PC-3 (cell line): ENCODE measurements at regions not wholly inside any gene's neighbourhood (a gene's known extent, or its start where the extent isn't known, plus 50 kb on each side); places are given as distances from the start of the nearest gene placed in this dataset.
"Not testable (repeated sequence)": the region's sequence is repeated elsewhere in the genome, so short reads cannot be mapped to it uniquely, and the experiment has no call there.

ENCODE experiments used
- ATAC-seq: fragments of 200-7000 bp; cut with Tn5 transposase; 2 replicates; pipeline ENCODE4 v1.9.1; 2020; ENCODE audit warnings: mild to moderate bottlenecking, moderate library complexity
- BruUV-seq: library from RNA; stranded (reverse); fragments of 400-500 nt; replicated peaks from 2 replicates; lab custom pipeline; 2021; lab: Mats Ljungman, UMichigan
- CTCF ChIA-PET: fragments of 300-600 bp; sonication (Branson Sonifier 250); formaldehyde crosslinking; loops from one replicate; lab custom pipeline; 2022; ENCODE audit warnings: antibody characterized with exemption; lab: Charles Lee
- POLR2A ChIA-PET: fragments of 300-600 bp; sonication (Branson Sonifier 250); formaldehyde crosslinking; loops from one replicate; lab custom pipeline; 2022; ENCODE audit warnings: antibody characterized with exemption; ENCODE audit not compliant: unreplicated experiment; lab: Charles Lee
- DNase-seq: peaks from one replicate; pipeline ENCODE4 v3.0.0-alpha.2; 2015
- H2AFZ ChIP-seq: fragments of 300-600 bp; sonication (generic); 2 replicates; pipeline ENCODE4 v1.6.0; 2016; ENCODE audit warnings: antibody characterized with exemption, low read length
- H3F3A ChIP-seq: fragments of 300-600 bp; sonication (generic); one replicate; pipeline ENCODE4 v1.6.0; 2017; ENCODE audit warnings: antibody characterized with exemption, low read length, control low read depth, mild to moderate bottlenecking; ENCODE audit not compliant: unreplicated experiment
- H3K27ac ChIP-seq: fragments of 300-600 bp; sonication (generic); 2 replicates; pipeline ENCODE4 v1.5.1; 2016; ENCODE audit warnings: mild to moderate bottlenecking, low read length
- H3K27me3 ChIP-seq: fragments of 300-600 bp; sonication (generic); 2 replicates; pipeline ENCODE4 v1.6.1; 2016; ENCODE audit warnings: low read length, mixed read lengths
- H3K36me3 ChIP-seq: fragments of 300-600 bp; sonication (generic); 2 replicates; pipeline ENCODE4 v1.6.1; 2016; ENCODE audit warnings: low read depth, mixed run types, low read length, mixed read lengths
- H3K4me1 ChIP-seq: fragments of 300-600 bp; sonication (generic); 2 replicates; pipeline ENCODE4 v1.5.1; 2016; ENCODE audit warnings: low read length; ENCODE audit not compliant: insufficient read depth
- H3K4me2 ChIP-seq: fragments of 300-600 bp; sonication (generic); 2 replicates; pipeline ENCODE4 v1.6.0; 2016; ENCODE audit warnings: low read length
- H3K4me3 ChIP-seq: fragments of 300-600 bp; sonication (generic); 2 replicates; pipeline ENCODE4 v1.5.1; 2016; ENCODE audit warnings: mild to moderate bottlenecking, low read length, mixed read lengths
- H3K79me2 ChIP-seq: fragments of 300-600 bp; sonication (generic); 2 replicates; pipeline ENCODE4 v1.6.1; 2017; ENCODE audit warnings: low read length, mixed read lengths
- H3K9ac ChIP-seq: fragments of 300-600 bp; sonication (generic); 2 replicates; pipeline ENCODE4 v1.6.0; 2016; ENCODE audit warnings: mild to moderate bottlenecking, low read length
- H3K9me2 ChIP-seq: fragments of 300-600 bp; sonication (generic); replicated peaks from 2 replicates; pipeline ENCODE4 v1.6.1; 2016; ENCODE audit warnings: mixed run types, low read length, mixed read lengths
- H3K9me3 ChIP-seq: fragments of 300-600 bp; sonication (generic); 2 replicates; pipeline ENCODE4 v1.6.1; 2016; ENCODE audit warnings: low read length, mixed read lengths
- H4K20me1 ChIP-seq: fragments of 300-600 bp; sonication (generic); 2 replicates; pipeline ENCODE4 v1.6.1; 2016; ENCODE audit warnings: low read length, mixed read lengths
- EZH2 ChIP-seq: fragments of 300-600 bp; sonication (generic); IDR thresholded peaks from one replicate; pipeline ENCODE4 v1.6.1; 2017; ENCODE audit warnings: antibody characterized with exemption, mild to moderate bottlenecking, low read length; ENCODE audit not compliant: unreplicated experiment
- EZH2phosphoT487 ChIP-seq: fragments of 300-600 bp; sonication (generic); IDR thresholded peaks from 2 replicates; pipeline ENCODE4 v1.6.1; 2018; ENCODE audit warnings: mild to moderate bottlenecking, antibody characterized with exemption, low read length, borderline replicate concordance
- intact Hi-C: fragments of 100-400 bp; cut with micrococcal nuclease; formaldehyde crosslinking; loops from 2 replicates; pipeline ENCODE4 v1.9.0; 2023
- TF ChIP-seq, protein P1 (sequence below): fragments of 300-600 bp; sonication (generic); conservative IDR thresholded peaks from 2 replicates; pipeline ENCODE4 v1.5.1; 2017; ENCODE audit warnings: antibody characterized with exemption, low read depth, mild to moderate bottlenecking, low read length

- Histone ChIP-seq H3K79me2 (no peaks in the 10 kb centered on the region), H3K9me2 (no peaks in the 10 kb centered on the region), H3K36me3 (no peaks in the 10 kb centered on the region), H2AFZ (no peak overlapping the region), H3K4me2 (no peak overlapping the region), H3F3A (no peaks in the 10 kb centered on the region), H3K9me3 (no peaks in the 10 kb centered on the region), H4K20me1 (no peaks in the 10 kb centered on the region), H3K4me1 (peaks cover 4% of the 10 kb centered on the region; the same call in 1 of the 2 replicates), H3K27ac (no peak overlapping the region), H3K27me3 (no peaks in the 10 kb centered on the region), H3K4me3 (no peak overlapping the region), H3K9ac (no peak overlapping the region)
- DNase-seq (no peak), ATAC-seq (no peak)
- TF ChIP-seq EZH2phosphoT487 (no peak), EZH2 (no peak)
- TF ChIP-seq, protein P1, sequence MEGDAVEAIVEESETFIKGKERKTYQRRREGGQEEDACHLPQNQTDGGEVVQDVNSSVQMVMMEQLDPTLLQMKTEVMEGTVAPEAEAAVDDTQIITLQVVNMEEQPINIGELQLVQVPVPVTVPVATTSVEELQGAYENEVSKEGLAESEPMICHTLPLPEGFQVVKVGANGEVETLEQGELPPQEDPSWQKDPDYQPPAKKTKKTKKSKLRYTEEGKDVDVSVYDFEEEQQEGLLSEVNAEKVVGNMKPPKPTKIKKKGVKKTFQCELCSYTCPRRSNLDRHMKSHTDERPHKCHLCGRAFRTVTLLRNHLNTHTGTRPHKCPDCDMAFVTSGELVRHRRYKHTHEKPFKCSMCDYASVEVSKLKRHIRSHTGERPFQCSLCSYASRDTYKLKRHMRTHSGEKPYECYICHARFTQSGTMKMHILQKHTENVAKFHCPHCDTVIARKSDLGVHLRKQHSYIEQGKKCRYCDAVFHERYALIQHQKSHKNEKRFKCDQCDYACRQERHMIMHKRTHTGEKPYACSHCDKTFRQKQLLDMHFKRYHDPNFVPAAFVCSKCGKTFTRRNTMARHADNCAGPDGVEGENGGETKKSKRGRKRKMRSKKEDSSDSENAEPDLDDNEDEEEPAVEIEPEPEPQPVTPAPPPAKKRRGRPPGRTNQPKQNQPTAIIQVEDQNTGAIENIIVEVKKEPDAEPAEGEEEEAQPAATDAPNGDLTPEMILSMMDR, result no peak
- ChIA-PET CTCF (no interaction called here), POLR2A (no interaction called here)
- no TSS peak for BruUV-seq
- intact Hi-C loops, result no loop called here
Observed at GRCh38 chr2:189238903-189239302, 59.3 kb upstream of the COL5A2 start.

GRCh38 chr2:189243843-189244242 lies 64.3 kb upstream of the COL5A2 start:
- H3K27me3 ChIP-seq, DNase-seq, intact Hi-C loops, H3K9me2 ChIP-seq, H3K4me3 ChIP-seq, CTCF ChIA-PET, ATAC-seq, BruUV-seq, H3K4me1 ChIP-seq, H3K9ac ChIP-seq, H3K4me2 ChIP-seq, H3K79me2 ChIP-seq, H3F3A ChIP-seq, H3K27ac ChIP-seq, H3K36me3 ChIP-seq, H3K9me3 ChIP-seq, H4K20me1 ChIP-seq, POLR2A ChIA-PET, H2AFZ ChIP-seq: not testable (repeated sequence)

DNA sequence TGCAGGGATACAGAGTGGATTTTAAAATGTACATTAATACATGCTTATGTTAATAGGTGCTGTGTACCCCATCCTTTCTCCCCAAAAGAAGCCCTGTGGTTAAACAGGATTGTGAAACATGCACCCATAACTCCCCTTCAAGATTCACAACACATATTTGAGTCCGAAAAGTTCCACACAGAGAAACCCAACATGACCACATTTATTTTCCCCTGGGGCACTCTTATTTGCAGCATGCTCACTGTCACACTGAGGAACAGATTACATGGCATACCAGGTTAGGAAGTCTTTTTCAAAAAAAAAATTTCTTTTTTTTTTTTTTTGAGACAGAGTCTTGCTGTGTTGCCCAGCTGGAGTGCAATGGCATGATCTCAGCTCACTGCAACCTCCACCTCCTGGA lies 67.7 kb upstream of the COL5A2 start:
- Histone ChIP-seq H3K9me2 (no peaks in the 10 kb centered on the region), H3F3A (no peaks in the 10 kb centered on the region), H3K9me3 (no peaks in the 10 kb centered on the region), H3K9ac (no peak overlapping the region), H3K79me2 (no peaks in the 10 kb centered on the region), H4K20me1 (no peaks in the 10 kb centered on the region), H3K36me3 (no peaks in the 10 kb centered on the region), H3K27ac (no peak overlapping the region), H3K4me3 (no peak overlapping the region), H3K4me1 (peaks cover 12% of the 10 kb centered on the region; the same call in 1 of the 2 replicates), H3K27me3 (no peaks in the 10 kb centered on the region), H2AFZ (no peak overlapping the region), H3K4me2 (no peak overlapping the region)
- CTCF ChIA-PET, result no interaction called here
- POLR2A ChIA-PET, result no interaction called here
- intact Hi-C loops, result no loop called here
- DNase-seq (no peak), ATAC-seq (no peak)
- no TSS peak for BruUV-seq
- TF ChIP-seq EZH2 (no peak), EZH2phosphoT487 (no peak)
- TF ChIP-seq, protein P1, result no peak
